Neural cell (in vitro differentiated cells): ENCODE measurements at regions not wholly inside any gene's neighbourhood (a gene's known extent, or its start where the extent isn't known, plus 50 kb on each side); places are given as distances from the start of the nearest gene placed in this dataset.
"Not testable (repeated sequence)": the region's sequence is repeated elsewhere in the genome, so short reads cannot be mapped to it uniquely, and the experiment has no call there.

Source experiments
- POLR2AphosphoS5 ChIP-seq: IDR thresholded peaks from 2 replicates; pipeline ENCODE4 v1.6.1; 2012
- RAD21 ChIP-seq: fragments of 450-650 bp; conservative IDR thresholded peaks from 2 replicates; pipeline ENCODE4 v1.6.1; 2014; ENCODE audit warnings: antibody characterized with exemption, mild to moderate bottlenecking, moderate library complexity

- TF ChIP-seq POLR2AphosphoS5, RAD21: not testable (repeated sequence)
These were observed 56.2 kb upstream of the CLEC6A start for GRCh38 chr12:8399496-8400034.
